ENCODE measurements at regions not wholly inside any gene's neighbourhood (a gene's known extent, or its start where the extent isn't known, plus 50 kb on each side); places are given as distances from the start of the nearest gene placed in this dataset.

DNA sequence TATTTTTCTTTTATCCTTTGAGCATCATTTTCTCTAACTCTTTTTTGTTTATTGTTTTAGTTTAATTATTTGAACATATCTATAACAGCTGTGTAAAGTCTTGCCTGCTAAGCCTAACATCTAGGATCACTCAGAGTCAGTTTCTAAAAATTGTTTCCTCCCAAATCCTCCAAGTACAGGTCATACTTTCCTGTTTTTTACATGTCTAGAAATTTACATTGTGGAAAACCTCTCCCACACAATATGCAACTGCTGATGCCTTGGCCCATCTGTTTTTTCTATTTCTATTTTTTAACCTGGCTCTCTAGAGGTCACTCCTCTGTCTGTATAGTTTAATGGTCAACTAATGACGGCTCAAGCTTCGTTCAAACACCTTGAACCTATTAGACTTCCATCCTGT, 261.0 kb downstream of the HRH4 start:
- Mint-ChIP-seq H3K4me3 (no peak overlapping the region), H3K9me3 (peaks cover 4 to 5% of the 10 kb centered on the region in 2 experiments; a peak in 3 of 5 replicates), H3K27ac (no peak overlapping the region), H3K36me3 (ENCODE audit: insufficient read depth in 1 of 3, low read depth in 3 of 3) (peaks cover 0 to 5% (median 0%) of the 10 kb centered on the region in 3 experiments; a peak in 3 of 7 replicates), H3K4me1 (peaks cover 9% of the 10 kb centered on the region in 2 experiments), H3K27me3 (ENCODE audit: low read depth) (no peaks in the 10 kb centered on the region; the same call in 1 of the 2 replicates)
- Histone ChIP-seq H3K23ac (ENCODE audit: insufficient read length, low read depth, low read length) (no peak overlapping the region), H2AFZ (ENCODE audit: low read length) (no peak overlapping the region), H4K20me1 (ENCODE audit: control insufficient read depth, insufficient read depth, insufficient read length) (no peaks in the 10 kb centered on the region), H3K27me3 (ENCODE audit: insufficient read depth, low read length) (no peaks in the 10 kb centered on the region), H3K27ac (ENCODE audit: insufficient read length, low read depth, low read length) (no peak overlapping the region), H3K56ac (ENCODE audit: insufficient read length, low read depth, low read length) (no peak overlapping the region), H2BK12ac (ENCODE audit: insufficient read length, low read depth, low read length) (no peak overlapping the region), H2BK20ac (ENCODE audit: low read depth, low read length, poor library complexity, severe bottlenecking) (no peak overlapping the region), H3K9me3 (ENCODE audit: control insufficient read depth, low read depth, low read length) (no peaks in the 10 kb centered on the region), H3T11ph (ENCODE audit: low read length) (no peak overlapping the region), H4K5ac (ENCODE audit: insufficient read length, low read depth, low read length) (no peak overlapping the region), H3K9ac (ENCODE audit: extremely low read depth, insufficient read length, low read length) (no peak overlapping the region), H3K79me1 (ENCODE audit: insufficient read depth, low read depth, low read length, poor library complexity, severe bottlenecking) (no peaks in the 10 kb centered on the region), H2AK5ac (ENCODE audit: insufficient read length, low read length) (no peak overlapping the region), H2BK120ac (ENCODE audit: low read depth, low read length, poor library complexity, severe bottlenecking) (no peak overlapping the region), H3K4me1 (ENCODE audit: insufficient read depth, low read length) (no peaks in the 10 kb centered on the region), H4K8ac (replicated peaks; ENCODE audit: insufficient read length, low read depth, low read length) (no peak overlapping the region), H2BK15ac (ENCODE audit: low read depth, low read length) (no peak overlapping the region), H3K23me2 (ENCODE audit: insufficient read length, low read depth, low read length, poor library complexity, severe bottlenecking) (no peaks in the 10 kb centered on the region), H3K4ac (ENCODE audit: low read depth, low read length) (no peak overlapping the region), H2BK5ac (ENCODE audit: insufficient read length, low read length) (no peak overlapping the region), H3K4me2 (ENCODE audit: insufficient read depth, insufficient read length, low read length) (no peak overlapping the region), H4K91ac (ENCODE audit: insufficient read length, low read depth, low read length) (no peak overlapping the region), H3K18ac (ENCODE audit: insufficient read length, low read depth, low read length) (no peak overlapping the region), H3K79me2 (ENCODE audit: insufficient read depth, low read length) (no peaks in the 10 kb centered on the region), H3K14ac (ENCODE audit: insufficient read depth, low read length) (no peak overlapping the region)
- no peak for DNase-seq
- TF ChIP-seq, protein P1, sequence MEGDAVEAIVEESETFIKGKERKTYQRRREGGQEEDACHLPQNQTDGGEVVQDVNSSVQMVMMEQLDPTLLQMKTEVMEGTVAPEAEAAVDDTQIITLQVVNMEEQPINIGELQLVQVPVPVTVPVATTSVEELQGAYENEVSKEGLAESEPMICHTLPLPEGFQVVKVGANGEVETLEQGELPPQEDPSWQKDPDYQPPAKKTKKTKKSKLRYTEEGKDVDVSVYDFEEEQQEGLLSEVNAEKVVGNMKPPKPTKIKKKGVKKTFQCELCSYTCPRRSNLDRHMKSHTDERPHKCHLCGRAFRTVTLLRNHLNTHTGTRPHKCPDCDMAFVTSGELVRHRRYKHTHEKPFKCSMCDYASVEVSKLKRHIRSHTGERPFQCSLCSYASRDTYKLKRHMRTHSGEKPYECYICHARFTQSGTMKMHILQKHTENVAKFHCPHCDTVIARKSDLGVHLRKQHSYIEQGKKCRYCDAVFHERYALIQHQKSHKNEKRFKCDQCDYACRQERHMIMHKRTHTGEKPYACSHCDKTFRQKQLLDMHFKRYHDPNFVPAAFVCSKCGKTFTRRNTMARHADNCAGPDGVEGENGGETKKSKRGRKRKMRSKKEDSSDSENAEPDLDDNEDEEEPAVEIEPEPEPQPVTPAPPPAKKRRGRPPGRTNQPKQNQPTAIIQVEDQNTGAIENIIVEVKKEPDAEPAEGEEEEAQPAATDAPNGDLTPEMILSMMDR (conservative IDR thresholded peaks at IDR 0.05), result no peak
- no CpG with 5 or more reads among the region's 2 CpGs for WGBS (ENCODE audit: extremely low coverage, insufficient read length, low lambda C conversion rate)
